Astrocyte (in vitro differentiated cells and primary cell): ENCODE measurements at regions not wholly inside any gene's neighbourhood (a gene's known extent, or its start where the extent isn't known, plus 50 kb on each side); places are given as distances from the start of the nearest gene placed in this dataset.

ENCODE experiments used
- CTCF ChIP-seq: IDR thresholded peaks from 2 replicates; pipeline ENCODE4 v1.5.1; 2011; ENCODE audit warnings: low read depth, mild to moderate bottlenecking, inconsistent platforms, low read length, moderate library complexity; ENCODE audit not compliant: insufficient read depth
- EZH2 ChIP-seq: IDR thresholded peaks from 2 replicates; pipeline ENCODE4 v1.6.1; 2012; ENCODE audit warnings: mild to moderate bottlenecking, low read length, inconsistent platforms; ENCODE audit not compliant: insufficient read depth

GRCh38 chr3:22846566-22846965 lies 356.6 kb upstream of the UBE2E2 start:
- TF ChIP-seq EZH2 (no peak), CTCF (no peak)
